OCI-LY7 (cell line): ENCODE measurements at regions not wholly inside any gene's neighbourhood (a gene's known extent, or its start where the extent isn't known, plus 50 kb on each side); places are given as distances from the start of the nearest gene placed in this dataset.

Source experiments
- EZH2phosphoT487 ChIP-seq: fragments of 200-600 bp; sonication (generic); IDR thresholded peaks from 2 replicates; pipeline ENCODE4 v1.6.1; 2018; ENCODE audit warnings: low read depth, borderline replicate concordance, mild to moderate bottlenecking, mixed run types, antibody characterized with exemption, low read length, moderate library complexity, mixed read lengths
- TF ChIP-seq, protein P1 (sequence below): fragments of 200-600 bp; sonication (generic); conservative IDR thresholded peaks from 2 replicates; pipeline ENCODE4 v1.5.1; 2014; ENCODE audit warnings: mild to moderate bottlenecking, antibody characterized with exemption, low read length, moderate library complexity, mixed read lengths

DNA sequence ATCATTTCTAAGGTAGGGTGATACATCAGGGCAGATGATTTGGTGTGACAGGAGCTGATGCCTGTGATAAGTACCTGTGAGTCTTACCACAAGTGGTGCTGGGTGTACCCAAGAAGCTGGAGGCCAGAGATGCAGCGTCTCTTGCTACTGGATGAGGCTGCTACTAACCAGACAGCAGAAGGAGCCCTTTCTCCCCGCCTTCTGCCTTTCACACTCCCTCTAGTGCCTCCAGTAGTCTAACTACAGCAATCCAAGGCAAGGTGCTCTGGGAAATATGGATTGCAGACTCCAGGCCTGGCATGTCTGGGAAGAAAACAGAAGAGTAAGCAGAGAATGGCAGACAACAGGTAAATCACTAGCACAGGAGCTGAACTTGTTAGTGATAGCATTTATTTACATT, 470.8 kb downstream of the NKX6-1 start:
- TF ChIP-seq, protein P1, sequence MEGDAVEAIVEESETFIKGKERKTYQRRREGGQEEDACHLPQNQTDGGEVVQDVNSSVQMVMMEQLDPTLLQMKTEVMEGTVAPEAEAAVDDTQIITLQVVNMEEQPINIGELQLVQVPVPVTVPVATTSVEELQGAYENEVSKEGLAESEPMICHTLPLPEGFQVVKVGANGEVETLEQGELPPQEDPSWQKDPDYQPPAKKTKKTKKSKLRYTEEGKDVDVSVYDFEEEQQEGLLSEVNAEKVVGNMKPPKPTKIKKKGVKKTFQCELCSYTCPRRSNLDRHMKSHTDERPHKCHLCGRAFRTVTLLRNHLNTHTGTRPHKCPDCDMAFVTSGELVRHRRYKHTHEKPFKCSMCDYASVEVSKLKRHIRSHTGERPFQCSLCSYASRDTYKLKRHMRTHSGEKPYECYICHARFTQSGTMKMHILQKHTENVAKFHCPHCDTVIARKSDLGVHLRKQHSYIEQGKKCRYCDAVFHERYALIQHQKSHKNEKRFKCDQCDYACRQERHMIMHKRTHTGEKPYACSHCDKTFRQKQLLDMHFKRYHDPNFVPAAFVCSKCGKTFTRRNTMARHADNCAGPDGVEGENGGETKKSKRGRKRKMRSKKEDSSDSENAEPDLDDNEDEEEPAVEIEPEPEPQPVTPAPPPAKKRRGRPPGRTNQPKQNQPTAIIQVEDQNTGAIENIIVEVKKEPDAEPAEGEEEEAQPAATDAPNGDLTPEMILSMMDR, result no peak
- no peak for TF ChIP-seq EZH2phosphoT487
